Retinal pigment epithelial cell (primary cell): ENCODE measurements at regions not wholly inside any gene's neighbourhood (a gene's known extent, or its start where the extent isn't known, plus 50 kb on each side); places are given as distances from the start of the nearest gene placed in this dataset.

Source experiments
- DNase-seq: peaks from one replicate; pipeline ENCODE4 v3.0.0-alpha.2; 2010; ENCODE audit warnings: low read depth
- H3K4me3 ChIP-seq: 2 replicates; pipeline ENCODE4 v1.5.1; 2011; ENCODE audit warnings: mild to moderate bottlenecking, low read length, control low read depth, moderate library complexity
- TF ChIP-seq, protein P1 (sequence below): conservative IDR thresholded peaks from 2 replicates; pipeline ENCODE4 v1.5.1; 2011; ENCODE audit warnings: low read depth, low read length, control low read depth, inconsistent platforms

DNA sequence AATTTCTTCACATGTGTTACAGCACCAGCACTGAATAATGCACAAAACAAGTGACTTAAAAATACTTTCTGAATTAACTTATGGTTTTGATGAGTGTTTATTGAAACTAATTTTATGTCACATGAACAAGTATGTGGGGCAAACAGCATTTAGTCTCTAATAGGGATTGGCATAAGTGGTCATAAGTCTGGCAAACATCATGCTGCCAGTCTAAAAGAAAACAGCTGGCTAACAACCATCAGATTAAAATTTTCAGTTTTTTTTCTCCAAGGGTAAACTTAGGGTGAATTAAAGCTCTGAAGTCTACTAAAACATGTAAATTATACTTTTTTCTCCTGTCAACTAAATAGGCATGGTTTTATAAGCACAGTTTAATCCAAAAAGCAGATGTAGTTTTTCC is 1014.2 kb downstream of the FAT4 start:
- TF ChIP-seq, protein P1, sequence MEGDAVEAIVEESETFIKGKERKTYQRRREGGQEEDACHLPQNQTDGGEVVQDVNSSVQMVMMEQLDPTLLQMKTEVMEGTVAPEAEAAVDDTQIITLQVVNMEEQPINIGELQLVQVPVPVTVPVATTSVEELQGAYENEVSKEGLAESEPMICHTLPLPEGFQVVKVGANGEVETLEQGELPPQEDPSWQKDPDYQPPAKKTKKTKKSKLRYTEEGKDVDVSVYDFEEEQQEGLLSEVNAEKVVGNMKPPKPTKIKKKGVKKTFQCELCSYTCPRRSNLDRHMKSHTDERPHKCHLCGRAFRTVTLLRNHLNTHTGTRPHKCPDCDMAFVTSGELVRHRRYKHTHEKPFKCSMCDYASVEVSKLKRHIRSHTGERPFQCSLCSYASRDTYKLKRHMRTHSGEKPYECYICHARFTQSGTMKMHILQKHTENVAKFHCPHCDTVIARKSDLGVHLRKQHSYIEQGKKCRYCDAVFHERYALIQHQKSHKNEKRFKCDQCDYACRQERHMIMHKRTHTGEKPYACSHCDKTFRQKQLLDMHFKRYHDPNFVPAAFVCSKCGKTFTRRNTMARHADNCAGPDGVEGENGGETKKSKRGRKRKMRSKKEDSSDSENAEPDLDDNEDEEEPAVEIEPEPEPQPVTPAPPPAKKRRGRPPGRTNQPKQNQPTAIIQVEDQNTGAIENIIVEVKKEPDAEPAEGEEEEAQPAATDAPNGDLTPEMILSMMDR, result no peak
- no peak overlapping the region for H3K4me3 ChIP-seq
- no peak for DNase-seq

DNA sequence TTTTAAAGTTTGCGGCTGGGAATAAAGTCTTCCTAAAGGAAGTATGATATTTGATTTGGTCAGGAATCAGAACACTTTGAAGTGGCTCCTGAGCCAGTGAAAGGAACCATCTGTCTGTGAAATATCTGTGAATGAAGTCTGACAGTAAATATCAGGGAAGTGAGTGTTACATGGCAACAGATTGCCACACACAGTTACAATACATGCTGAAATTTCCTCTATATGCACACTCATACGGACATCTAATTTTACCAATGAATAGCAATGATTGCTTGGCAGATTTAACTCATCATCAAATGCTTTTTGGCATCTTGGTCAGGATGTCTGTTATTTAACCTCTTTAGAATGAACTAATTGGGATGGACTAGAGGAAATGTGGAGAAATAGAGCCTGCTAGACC is 1023.8 kb downstream of the FAT4 start:
- DNase-seq, result no peak
- H3K4me3 ChIP-seq, result no peak overlapping the region
- TF ChIP-seq, protein P1, result no peak

DNA sequence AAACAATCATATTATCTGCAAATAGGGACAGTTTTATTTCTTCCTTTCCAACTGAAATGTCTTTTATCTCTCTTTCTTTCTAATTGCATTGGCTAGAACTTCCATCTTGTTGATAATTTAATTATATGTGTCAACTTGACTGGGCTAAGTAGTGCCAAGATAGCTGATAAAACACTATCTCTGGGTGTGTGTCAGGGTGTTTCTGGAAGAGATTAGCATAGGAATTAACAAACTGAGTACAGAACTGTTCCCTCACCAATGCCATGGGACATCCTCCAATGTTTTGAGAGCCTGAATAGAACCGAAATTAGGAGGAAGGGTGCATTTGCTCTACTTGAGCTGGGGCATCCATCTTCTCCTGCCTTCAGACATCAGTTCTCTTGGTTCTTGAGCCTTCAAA is 1027.2 kb downstream of the FAT4 start:
- no peak overlapping the region for H3K4me3 ChIP-seq
- TF ChIP-seq, protein P1, result no peak
- DNase-seq, result no peak

DNA sequence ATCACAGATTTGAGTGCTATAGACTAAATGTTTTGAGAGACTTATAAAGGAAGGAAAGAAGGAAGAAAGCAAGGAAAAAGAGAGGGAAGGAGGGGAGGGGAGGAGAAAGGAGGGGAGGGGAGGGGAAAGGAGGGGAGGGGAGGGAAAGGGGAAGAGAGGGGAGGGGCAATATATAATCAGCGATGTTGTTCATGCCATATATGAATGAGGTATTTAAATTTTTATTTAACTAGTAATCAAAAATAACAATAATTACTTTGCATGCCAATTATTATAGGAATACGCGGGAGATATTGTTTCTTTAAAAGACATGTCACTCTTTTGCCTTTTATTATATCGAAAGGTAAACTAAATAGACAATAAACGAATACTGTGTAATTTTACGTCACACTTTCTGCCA is 1029.7 kb downstream of the FAT4 start:
- TF ChIP-seq, protein P1, result no peak
- H3K4me3 ChIP-seq, result no peak overlapping the region
- no peak for DNase-seq

DNA sequence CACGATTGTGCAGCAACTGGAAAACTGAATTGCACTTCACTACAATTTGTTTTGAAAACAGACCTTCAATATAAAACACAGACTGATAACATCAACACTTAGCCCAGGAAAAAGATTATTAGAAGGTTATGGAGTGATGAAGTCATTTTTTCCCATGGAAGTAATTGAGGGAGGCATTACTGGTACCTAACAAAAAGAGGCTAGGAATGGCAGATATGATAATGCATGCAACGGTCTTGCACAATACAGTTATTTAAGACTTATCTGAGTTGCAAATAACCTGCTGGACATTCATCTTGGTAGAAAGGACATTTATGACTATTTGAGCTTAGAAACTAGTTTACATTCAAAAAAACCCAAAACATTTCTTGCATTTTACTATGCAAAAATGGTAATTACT is 1031.9 kb downstream of the FAT4 start:
- no peak overlapping the region for H3K4me3 ChIP-seq
- TF ChIP-seq, protein P1, result no peak
- DNase-seq, result no peak

DNA sequence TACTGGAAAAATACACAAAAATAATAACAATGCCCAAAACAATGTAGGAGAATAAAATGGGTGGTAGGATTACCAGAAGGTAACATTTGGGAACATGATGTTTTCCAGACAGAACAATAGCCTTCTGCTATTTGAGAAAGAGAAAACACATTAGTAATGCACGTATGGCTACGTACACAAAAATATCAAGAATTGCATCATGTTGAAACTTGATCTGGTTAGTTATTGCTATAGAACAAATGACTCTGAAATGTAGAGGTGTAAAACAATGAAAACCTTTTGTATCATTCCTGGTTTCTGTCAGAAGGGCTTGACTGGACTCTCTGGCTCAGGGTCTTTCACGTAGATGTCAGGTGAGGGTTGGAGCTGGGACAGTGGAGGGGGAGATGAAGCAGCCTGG is 1040.0 kb downstream of the FAT4 start:
- no peak overlapping the region for H3K4me3 ChIP-seq
- no peak for DNase-seq

DNA sequence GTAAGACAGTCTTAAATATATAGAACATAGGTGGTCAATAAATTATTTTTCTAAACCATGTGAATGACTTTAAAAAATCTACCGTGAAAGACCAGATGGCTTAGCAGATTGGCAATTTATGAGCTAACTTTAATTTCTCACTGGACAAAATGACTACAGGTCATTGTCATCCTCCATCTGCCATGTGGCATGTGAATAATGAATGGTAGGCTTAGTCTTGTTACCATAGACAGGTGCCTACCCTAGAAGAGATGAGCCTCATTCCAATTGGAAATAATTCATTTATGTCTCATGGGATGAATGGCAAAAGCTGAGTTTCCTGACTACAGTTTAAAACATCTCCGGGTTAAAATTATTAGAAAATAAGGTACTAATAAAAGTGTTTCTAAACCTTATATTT is 1043.3 kb downstream of the FAT4 start:
- TF ChIP-seq, protein P1, result no peak
- H3K4me3 ChIP-seq, result no peak overlapping the region
- no peak for DNase-seq

More for the DNA sequence above, 1040.0 kb downstream of the FAT4 start:
- TF ChIP-seq, protein P1, result no peak
